GM19023 (cell line): ENCODE measurements at regions not wholly inside any gene's neighbourhood (a gene's known extent, or its start where the extent isn't known, plus 50 kb on each side); places are given as distances from the start of the nearest gene placed in this dataset.

Source experiments
- ATAC-seq: cut with Tn5 transposase; IDR thresholded peaks from one replicate; pipeline ENCODE4 v1.9.1; 2021; ENCODE audit warnings: mild to moderate bottlenecking, moderate library complexity; ENCODE audit not compliant: unreplicated experiment

GRCh38 chr2:16853088-16853487, 187.5 kb upstream of the CYRIA start:
- no peak for ATAC-seq

DNA sequence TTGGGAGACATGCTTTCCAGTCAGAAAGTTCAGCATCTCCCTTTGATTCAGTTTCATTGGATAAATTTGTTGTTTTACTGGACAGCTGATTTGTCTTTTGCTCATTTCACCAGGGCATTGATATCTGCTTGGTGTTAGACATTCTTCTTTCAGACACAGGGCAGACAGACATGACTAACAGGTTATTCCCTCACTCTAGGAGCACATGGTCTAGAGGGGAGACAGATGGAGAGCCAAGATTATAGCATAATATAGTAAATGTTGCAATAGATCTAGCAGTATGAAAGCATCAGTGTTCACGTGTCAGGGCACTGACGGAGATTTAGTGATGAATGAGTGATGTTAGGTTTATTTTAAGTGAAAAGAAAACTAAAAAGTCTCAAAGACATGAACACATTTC, 187.0 kb upstream of the CYRIA start:
- no peak for ATAC-seq

GRCh38 chr2:16851126-16851525, 185.5 kb upstream of the CYRIA start:
- ATAC-seq = no peak

DNA sequence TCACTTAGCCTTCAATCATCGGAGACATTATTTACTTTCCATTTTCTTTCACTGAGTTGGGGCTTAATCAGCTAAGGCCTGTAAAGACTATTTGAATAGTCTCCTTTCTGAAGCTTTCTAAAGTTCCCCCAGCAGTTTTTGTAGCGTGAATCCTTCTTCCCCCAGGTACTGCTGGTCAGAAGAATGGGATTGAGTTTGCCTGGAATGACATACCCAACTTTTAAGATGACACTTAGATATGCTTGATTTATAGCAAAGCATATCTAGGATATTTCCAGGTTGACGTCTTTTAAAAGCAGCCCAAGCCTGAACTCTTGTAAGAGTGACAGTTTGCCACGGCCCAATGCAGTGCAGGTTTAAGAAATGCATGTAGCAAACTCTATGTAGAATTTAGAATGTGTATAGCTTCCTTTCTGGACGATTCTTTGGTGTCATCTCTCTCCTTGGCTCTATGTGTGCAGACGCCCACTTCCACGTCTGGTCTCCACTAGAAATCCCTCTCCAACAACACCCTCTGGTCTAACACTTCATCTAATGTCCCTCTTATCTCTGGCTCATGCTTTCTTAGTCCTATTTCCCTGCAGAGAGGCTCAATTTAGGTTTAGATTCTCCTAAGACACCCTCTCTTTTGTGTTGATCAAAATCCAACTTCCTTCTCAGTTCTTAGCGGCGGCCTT, 175.0 kb upstream of the CYRIA start:
- ATAC-seq = no peak

DNA sequence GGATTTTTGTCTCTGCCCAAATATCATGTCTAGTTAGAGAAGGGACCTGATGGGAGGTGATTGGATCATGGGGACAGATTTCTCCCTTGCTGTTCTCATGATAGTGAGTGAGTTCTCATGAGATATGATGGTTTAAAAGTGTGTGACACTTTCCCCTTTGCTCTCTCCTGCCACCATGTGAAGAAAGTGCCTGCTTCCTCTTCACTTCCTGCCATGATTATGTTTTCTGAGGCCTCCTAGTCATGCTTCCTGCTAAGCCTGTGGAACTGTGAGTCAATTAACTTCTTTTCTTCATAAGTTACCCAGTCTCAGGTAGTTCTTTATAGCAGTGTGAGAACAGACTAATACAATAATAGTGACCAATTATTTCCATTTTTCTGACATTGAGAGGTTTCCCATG, 167.3 kb upstream of the CYRIA start:
- no peak for ATAC-seq

DNA sequence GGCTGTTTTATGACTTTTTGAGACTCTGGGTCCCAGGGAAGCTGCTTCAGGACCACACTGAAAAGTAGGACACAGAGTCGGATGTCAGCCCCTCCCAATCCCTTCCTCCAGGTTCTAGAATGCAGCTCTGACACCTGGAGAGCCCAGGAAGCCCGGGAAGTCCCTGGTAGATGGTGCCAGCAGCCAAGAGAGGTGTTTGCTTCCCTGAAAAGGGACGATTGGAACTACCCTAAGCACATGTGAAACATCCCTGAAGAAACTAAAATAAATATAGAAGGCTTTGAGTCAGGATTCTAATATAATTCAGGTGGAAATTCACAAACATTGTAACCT, 163.2 kb upstream of the CYRIA start:
- no peak for ATAC-seq

GRCh38 chr2:16828044-16828827, 162.6 kb upstream of the CYRIA start:
- ATAC-seq = no peak

- ATAC-seq = no peak
These were observed 158.8 kb upstream of the CYRIA start for GRCh38 chr2:16824472-16824871.

- no peak for ATAC-seq
These were observed 156.1 kb upstream of the CYRIA start for GRCh38 chr2:16821692-16822091.

- ATAC-seq = no peak
These were observed 152.5 kb upstream of the CYRIA start for GRCh38 chr2:16818203-16818556.

DNA sequence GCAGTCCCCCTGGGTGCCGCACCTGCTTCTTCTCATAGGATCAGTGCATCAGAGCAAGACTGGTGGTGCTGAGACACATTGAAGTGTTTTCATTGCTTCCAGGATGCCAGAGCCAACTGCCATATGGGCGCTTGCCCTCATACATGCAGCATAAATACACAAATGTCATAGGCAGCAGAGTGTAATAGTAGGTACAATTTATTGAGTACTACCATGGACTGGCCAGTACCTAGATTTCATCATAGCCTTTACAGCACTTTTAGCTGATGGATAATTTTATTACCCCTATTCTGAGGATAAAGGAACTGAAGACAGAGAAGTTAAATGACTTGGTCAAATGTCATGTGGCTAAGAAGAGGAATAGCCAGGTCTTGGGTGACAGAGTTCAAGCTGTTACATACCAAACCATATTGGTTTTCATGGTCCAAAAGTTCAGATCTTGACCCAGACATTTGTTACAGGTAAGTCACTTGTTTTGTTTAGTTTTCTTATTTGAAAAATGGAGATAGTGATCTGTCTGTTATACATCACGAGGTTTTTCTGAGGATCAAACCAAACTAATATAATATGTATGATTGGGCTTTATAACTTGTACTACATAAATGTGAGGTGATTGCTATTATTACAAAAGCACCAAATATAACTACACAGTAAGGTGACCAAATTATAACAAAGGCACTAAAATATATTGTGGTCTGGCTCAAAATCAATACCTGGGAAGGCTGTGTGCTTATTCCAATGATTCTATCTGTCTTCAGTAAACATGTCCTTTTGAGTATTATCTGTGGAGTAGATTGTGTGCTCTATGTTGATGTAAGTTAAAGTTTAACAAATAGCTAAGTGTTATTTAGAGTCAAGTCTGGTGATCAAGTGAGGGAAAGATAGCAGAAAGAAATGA, 151.9 kb upstream of the CYRIA start:
- no peak for ATAC-seq

DNA sequence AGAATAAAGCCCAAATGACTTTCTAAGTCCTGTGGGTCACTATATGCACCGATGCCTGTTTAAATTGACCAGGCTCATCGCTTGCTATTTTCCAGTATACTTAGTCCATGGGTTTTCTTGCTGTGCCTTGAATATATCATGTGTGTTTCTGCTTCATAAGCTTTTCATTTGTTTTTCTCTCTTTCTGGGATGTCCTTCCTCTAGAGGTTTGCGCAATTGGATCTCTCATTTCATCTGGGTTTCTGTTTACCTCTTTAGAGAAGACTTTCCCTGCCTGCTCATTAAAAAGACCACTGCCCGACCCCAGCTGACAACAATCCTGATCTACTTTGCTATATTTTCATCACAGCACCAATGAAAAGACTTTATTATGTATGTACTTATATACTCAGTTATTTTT, 150.9 kb upstream of the CYRIA start:
- ATAC-seq = no peak

DNA sequence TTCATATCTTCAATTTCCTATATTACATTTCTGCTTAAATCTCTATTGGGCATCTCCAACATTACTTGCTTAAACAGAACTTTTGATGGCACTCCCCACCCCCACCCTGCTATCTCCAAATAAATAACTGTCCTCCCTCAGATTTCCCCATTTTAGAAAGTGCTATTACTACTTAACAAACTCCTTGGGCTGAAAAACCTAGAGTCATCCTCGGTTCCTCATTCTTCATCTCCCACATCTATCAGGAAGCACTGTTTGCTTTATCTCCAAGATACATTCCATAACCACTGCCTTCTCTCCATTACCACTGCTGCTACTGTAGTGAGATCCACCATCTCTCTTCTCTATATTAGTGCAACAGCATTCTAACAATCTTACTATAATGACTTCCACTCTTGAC, 150.4 kb upstream of the CYRIA start:
- no peak for ATAC-seq

- ATAC-seq = no peak
These were observed 148.0 kb upstream of the CYRIA start for GRCh38 chr2:16813593-16813992.

GRCh38 chr2:16798472-16798871, 132.8 kb upstream of the CYRIA start:
- no peak for ATAC-seq

- ATAC-seq = no peak
These were observed 125.9 kb upstream of the CYRIA start for GRCh38 chr2:16791496-16791895.

DNA sequence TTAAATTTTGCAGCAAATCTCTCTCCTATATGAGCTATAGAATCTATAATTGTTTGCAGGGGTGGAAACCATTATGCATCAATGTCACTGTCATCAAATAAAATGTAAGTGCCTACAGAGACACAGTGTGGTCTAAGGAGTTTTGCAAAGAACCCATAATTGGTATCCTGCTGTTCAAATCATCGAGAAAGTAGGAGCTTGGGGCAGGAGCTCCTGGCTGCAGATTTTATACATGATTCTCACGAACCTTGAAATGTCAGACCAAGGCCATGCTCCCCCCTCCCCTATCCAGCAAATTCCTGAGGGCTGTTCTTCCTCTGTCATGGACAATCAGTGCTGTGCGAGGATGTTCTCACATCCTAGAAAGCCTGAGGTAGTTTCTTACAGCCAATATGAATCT, 119.5 kb upstream of the CYRIA start:
- ATAC-seq = no peak

DNA sequence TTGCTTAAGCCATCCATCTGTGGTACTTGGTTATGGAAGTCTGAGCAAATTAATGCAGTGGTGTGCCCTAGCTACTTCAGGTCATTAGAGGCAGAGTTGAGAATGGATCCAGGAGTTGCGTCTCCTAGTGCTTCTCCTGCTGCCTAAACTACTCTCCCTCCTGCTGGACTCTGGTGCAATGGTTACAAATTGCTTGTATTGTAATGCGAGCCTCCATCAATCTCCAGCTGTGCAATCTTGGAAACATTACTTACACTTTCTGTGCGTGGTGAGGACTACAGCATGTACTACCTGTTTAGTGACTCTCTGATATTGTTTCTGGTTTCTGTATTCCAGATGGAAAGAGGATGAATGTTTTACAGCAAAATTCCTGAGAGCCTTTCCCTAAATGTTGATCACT, 119.0 kb upstream of the CYRIA start:
- no peak for ATAC-seq

DNA sequence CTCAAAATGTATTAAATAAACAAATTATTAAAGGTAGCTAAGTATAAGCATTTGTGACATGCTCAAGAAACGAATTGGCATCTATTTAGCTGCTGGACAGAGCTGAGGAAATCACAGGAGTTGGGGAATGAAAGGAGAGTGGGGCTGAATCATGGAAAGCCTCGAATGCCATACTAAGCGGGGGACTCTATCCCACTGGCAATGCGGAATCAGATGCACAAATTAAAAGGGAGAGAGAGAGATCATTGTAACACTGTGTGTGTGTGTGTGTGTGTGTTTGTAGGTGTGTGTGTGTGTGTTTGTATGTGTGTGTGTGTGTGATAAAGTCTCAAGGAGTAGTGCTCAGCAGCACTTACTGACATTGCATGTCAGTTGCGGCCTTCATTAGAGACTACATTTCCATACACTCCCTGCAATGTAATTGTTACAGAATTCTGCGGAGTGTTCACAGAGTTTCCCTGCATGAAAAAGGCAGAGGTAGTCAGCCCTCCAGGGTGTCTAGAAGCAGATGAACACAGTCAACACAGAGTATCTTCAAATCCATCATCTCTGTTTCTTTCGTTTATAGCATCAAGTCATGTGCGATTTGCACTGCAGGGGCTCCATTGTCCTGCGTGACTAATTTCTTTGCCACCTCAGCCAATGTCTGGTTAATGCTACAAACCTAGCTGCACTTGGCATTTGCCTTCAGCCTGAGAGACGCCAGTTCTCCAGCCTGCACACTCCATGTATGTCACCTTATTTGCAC, 111.7 kb upstream of the CYRIA start:
- no peak for ATAC-seq

GRCh38 chr2:16775899-16776231, 110.2 kb upstream of the CYRIA start:
- no peak for ATAC-seq
